Psoas muscle (tissue), 7 donors: ENCODE measurements at regions not wholly inside any gene's neighbourhood (a gene's known extent, or its start where the extent isn't known, plus 50 kb on each side); places are given as distances from the start of the nearest gene placed in this dataset.
A peak's percentile ranks its signal among the peaks of the same experiment; 100 is the strongest.

Source experiments
- ATAC-seq, 4 donors: fragments of 200-7000 bp; cut with Tn5 transposase; one replicate each; pipeline ENCODE4 v1.9.1; 2020; ENCODE audit warnings: moderate library complexity in 3 of 4, mild to moderate bottlenecking in 2 of 4
- DNase-seq, 2 donors: peaks; one replicate each; pipeline ENCODE4 v3.0.0-alpha.2; 2020
- H3K27ac ChIP-seq: fragments of 200-600 bp; one replicate; pipeline ENCODE4 v1.8.0; 2022
- H3K27me3 ChIP-seq, 3 donors: fragments of 200-600 bp in 1 of 3; one replicate each; pipeline versions ENCODE4 v1.6.1 to v1.8.0; 2013 to 2022; ENCODE audit warnings: low read length in 2 of 3, mild to moderate bottlenecking in 2 of 3, moderate library complexity in 1 of 3; ENCODE audit not compliant: insufficient read depth in 3 of 3
- H3K36me3 ChIP-seq, 2 donors: fragments of 200-600 bp in 1 of 2; one replicate each; pipeline versions ENCODE4 v1.6.1 to v1.8.0; 2013 to 2022; ENCODE audit warnings: low read depth in 1 of 2, mild to moderate bottlenecking in 1 of 2, moderate library complexity in 1 of 2; ENCODE audit not compliant: insufficient read depth in 1 of 2
- H3K4me1 ChIP-seq: fragments of 200-600 bp; one replicate; pipeline ENCODE4 v1.8.0; 2022
- H3K4me3 ChIP-seq: fragments of 200-600 bp; one replicate; pipeline ENCODE4 v1.8.0; 2022; ENCODE audit warnings: mild to moderate bottlenecking
- H3K9me3 ChIP-seq: fragments of 200-600 bp; one replicate; pipeline ENCODE4 v1.8.0; 2022
- WGBS, 3 donors: extraction: QIAGEN DNeasy Blood & Tissue Kit; methylation state at CpG; one replicate each; pipeline versions ENCODE4 v1.1.6 to v1.1.7; 2013; 5-methylcytosine and 5-hydroxymethylcytosine counted together
- intact Hi-C, 2 donors: fragments of 100-400 bp; cut with DNase I; formaldehyde crosslinking; loops; one replicate each; pipeline versions ENCODE4 v1.11.0 to v1.14.2; 2022
- TF ChIP-seq, protein P1 (sequence below): fragments of 200-600 bp; IDR thresholded peaks from one replicate; pipeline ENCODE4 v1.8.0; 2022; ENCODE audit warnings: antibody characterized with exemption
- donor health status: healthy with polysubstance abuse.
- donor health status: DM: no; HTN: no; CAD: no; lungs with moderate emphysema.
- donor health status: Bipolar disorder and iron deficiency.
- donor health status: healthy.
- donor health status: DM: yes; HTN: yes; CAD: no.
- donor health status: DM: no; HTN: no; CAD: no.
- donor health status: DM: yes; HTN: yes; CAD: no.

DNA sequence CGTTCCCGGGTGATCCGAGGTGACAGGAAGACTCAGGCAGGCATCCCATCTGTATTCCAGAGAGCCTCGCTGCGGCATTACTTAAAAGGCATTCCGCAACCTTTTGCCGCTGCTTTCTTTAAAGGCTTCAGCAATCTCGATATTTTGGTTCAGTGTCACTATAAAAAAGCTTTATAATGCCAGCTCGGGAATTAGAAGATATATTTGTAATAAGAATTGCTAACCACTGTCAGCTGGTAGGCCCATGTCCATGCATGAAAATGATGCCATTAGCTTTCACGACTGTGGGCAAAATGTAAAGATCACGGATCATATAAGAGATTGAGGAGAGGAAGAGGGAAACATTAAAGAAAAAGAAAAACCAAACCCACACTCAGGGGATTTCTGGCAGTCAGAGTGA lies 578.6 kb upstream of the CDH5 start:
- no peak for DNase-seq
- no peaks in the 10 kb centered on the region for H3K4me1 ChIP-seq
- TF ChIP-seq, protein P1, sequence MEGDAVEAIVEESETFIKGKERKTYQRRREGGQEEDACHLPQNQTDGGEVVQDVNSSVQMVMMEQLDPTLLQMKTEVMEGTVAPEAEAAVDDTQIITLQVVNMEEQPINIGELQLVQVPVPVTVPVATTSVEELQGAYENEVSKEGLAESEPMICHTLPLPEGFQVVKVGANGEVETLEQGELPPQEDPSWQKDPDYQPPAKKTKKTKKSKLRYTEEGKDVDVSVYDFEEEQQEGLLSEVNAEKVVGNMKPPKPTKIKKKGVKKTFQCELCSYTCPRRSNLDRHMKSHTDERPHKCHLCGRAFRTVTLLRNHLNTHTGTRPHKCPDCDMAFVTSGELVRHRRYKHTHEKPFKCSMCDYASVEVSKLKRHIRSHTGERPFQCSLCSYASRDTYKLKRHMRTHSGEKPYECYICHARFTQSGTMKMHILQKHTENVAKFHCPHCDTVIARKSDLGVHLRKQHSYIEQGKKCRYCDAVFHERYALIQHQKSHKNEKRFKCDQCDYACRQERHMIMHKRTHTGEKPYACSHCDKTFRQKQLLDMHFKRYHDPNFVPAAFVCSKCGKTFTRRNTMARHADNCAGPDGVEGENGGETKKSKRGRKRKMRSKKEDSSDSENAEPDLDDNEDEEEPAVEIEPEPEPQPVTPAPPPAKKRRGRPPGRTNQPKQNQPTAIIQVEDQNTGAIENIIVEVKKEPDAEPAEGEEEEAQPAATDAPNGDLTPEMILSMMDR: no peak
- H3K4me3 ChIP-seq: no peak overlapping the region
- H3K27ac ChIP-seq: no peak overlapping the region
- H3K27me3 ChIP-seq: no peaks in the 10 kb centered on the region
- no peak for ATAC-seq
- 92 to 93% (median 92%) methylated on average over 11 of the region's 11 CpGs for WGBS, 3 donors
- intact Hi-C loops: no loop called here
- H3K36me3 ChIP-seq: no peaks in the 10 kb centered on the region
- no peaks in the 10 kb centered on the region for H3K9me3 ChIP-seq

DNA sequence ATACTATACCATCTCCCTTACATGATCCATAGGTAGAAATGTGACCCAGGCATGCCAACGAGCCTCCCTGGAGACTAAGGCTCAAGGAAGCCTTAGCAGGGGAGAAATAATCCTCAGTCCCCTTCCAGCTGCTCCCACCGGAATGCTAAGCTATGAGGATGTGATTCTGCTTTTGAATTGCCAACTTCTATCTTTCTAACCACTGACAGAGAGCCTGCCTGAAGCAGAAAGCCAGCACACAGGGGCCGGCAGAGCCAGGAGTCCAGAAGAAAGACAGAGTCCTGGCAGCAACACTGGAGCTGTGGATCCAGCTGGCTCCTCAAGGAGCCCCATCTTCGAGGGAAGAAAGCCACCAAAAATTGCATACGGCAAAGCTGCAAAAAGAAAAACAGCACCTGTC lies 579.6 kb upstream of the CDH5 start:
- Histone ChIP-seq H3K27me3 (no peaks in the 10 kb centered on the region), H3K9me3 (no peaks in the 10 kb centered on the region), H3K4me3 (no peak overlapping the region), H3K36me3 (no peaks in the 10 kb centered on the region), H3K27ac (no peak overlapping the region), H3K4me1 (no peaks in the 10 kb centered on the region)
- peak; percentile 33 to 57 for DNase-seq
- 13 to 42% (median 18%) methylated on average over 5 of the region's 5 CpGs for WGBS, 3 donors
- TF ChIP-seq, protein P1: no peak
- intact Hi-C loops: no loop called here
- ATAC-seq: no peak

DNA sequence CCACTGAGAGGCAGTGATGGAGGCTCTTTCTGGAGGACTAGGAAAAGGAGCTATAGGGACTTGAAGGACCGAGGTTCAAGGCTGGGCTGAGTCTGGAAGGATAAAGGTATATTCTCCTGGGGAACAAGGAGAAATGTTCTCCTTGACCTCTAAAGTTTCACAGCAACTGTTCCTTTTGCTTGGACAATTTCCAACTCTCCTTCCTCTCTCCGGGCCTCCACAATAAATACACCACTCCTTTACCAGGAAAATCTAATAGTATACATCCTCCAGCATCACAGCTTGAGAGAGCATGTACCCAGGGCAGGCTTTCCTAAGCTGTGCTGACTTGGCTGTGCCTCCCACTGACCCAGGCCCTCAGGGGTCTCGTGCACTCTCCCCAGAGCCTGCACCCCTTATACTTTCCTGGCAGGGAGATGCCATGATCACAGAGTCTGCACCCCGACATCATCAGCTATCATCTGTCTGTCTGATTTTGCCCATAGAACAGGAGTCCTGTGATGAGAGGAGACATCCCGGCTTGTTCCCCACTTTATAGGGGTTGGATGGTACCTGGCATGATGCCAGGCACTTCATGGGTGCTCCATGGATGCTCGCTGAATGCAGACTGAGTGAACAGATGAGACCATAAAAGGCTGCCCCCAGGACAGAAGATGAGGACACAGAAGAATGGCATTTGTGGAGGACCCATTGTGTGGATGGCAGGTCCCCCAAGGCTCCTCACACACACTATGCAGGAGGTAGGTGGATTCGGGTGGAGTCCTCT lies 582.6 kb upstream of the CDH5 start:
- DNase-seq: no peak
- no peaks in the 10 kb centered on the region for H3K4me1 ChIP-seq
- no peaks in the 10 kb centered on the region for H3K9me3 ChIP-seq
- no peaks in the 10 kb centered on the region for H3K27me3 ChIP-seq
- intact Hi-C loops: no loop called here
- TF ChIP-seq, protein P1: no peak
- ATAC-seq: no peak
- H3K36me3 ChIP-seq: no peaks in the 10 kb centered on the region
- H3K4me3 ChIP-seq: no peak overlapping the region
- WGBS, 3 donors: 62 to 80% (median 71%) methylated on average over 7 of the region's 7 CpGs
- no peak overlapping the region for H3K27ac ChIP-seq

DNA sequence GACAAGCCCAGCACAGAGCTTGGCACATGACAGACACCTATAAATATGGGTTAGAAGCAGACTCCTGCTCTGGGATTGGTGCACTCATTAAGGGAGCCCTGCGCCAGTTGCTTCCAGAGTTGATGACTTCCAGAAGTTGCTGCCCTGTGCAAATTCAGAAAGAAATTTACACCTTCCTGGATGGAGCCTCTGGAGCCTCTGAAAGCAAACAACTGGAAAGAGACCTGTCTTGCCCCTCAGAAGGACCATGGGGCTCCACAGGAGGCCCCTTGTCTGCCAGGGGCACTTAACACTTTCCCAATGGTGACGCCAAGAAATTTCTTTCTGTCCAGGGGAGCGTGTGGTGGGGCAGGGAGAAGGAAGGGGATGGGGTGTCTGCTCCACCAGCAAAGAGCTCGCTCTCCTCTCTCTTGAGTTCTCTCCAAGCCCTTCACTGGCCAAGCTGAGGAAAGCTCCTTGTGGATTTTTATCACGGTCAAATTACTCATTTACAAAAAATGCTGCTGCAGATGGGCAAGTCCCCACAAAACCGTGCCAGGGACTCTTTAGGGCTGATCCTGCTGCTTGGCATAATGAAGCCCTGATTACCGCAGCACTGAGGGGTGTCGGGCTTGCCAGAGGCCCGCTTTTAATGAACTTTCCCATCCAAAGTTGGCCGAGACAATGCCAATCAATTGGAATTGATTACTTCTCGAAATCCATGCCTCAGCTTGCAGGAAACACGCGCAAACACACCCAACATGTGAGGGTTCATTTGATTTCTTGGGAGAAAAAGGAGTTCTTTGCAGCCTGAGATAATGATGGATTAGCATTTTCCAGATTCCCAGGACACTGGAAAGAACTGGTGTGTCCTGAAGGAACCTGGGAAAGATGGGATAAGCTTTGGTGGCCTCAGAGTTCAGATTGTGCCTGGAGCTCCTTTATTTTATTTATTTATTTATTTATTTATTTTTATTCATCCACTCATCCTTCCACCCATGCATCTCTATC lies 583.6 kb upstream of the CDH5 start:
- Histone ChIP-seq H3K36me3 (no peaks in the 10 kb centered on the region), H3K27me3 (no peaks in the 10 kb centered on the region), H3K4me3 (no peak overlapping the region), H3K27ac (no peak overlapping the region), H3K9me3 (no peaks in the 10 kb centered on the region), H3K4me1 (no peaks in the 10 kb centered on the region)
- intact Hi-C loops: no loop called here
- TF ChIP-seq, protein P1: no peak
- WGBS, 3 donors: 33 to 48% (median 35%) methylated on average over 13 of the region's 13 CpGs
- ATAC-seq (no peak), DNase-seq (no peak)
